HCT116 (cell line): ENCODE measurements at regions not wholly inside any gene's neighbourhood (a gene's known extent, or its start where the extent isn't known, plus 50 kb on each side); places are given as distances from the start of the nearest gene placed in this dataset.

Experiments
- CTCF ChIP-seq, 3 experiments: fragments of 200-600 bp in 1 of 3; sonication (generic) in 1 of 3; IDR thresholded peaks in 2 of 3; conservative IDR thresholded peaks in 1 of 3; 2 replicates each; pipeline ENCODE4 v1.5.1; 2012 to 2017; ENCODE audit warnings: low read depth in 2 of 3, low read length in 2 of 3, antibody characterized with exemption in 1 of 3, borderline replicate concordance in 1 of 3, control low read depth in 1 of 3, mild to moderate bottlenecking in 1 of 3, mixed read lengths in 1 of 3, mixed run types in 1 of 3, moderate library complexity in 1 of 3; ENCODE audit not compliant: insufficient read depth in 1 of 3
- JUND ChIP-seq: IDR thresholded peaks from 2 replicates; pipeline ENCODE4 v1.6.1; 2012
- POLR2A ChIP-seq: IDR thresholded peaks from 2 replicates; pipeline ENCODE4 v1.7.0; 2011; ENCODE audit warnings: borderline replicate concordance; ENCODE audit not compliant: insufficient read depth, insufficient read length; ENCODE audit errors: extremely low read depth
- POLR2AphosphoS5 ChIP-seq: IDR thresholded peaks from 2 replicates; pipeline ENCODE4 v1.6.1; 2011; ENCODE audit warnings: mild to moderate bottlenecking, low read depth, low read length, moderate library complexity
- RAD21 ChIP-seq: IDR thresholded peaks from 2 replicates; pipeline ENCODE4 v1.6.1; 2012; ENCODE audit warnings: low read depth, mild to moderate bottlenecking
- TCF7L2 ChIP-seq: IDR thresholded peaks from 2 replicates; pipeline ENCODE4 v1.7.0; 2011; ENCODE audit warnings: borderline replicate concordance, inconsistent platforms; ENCODE audit not compliant: insufficient read depth, insufficient read length; ENCODE audit errors: extremely low read depth

DNA sequence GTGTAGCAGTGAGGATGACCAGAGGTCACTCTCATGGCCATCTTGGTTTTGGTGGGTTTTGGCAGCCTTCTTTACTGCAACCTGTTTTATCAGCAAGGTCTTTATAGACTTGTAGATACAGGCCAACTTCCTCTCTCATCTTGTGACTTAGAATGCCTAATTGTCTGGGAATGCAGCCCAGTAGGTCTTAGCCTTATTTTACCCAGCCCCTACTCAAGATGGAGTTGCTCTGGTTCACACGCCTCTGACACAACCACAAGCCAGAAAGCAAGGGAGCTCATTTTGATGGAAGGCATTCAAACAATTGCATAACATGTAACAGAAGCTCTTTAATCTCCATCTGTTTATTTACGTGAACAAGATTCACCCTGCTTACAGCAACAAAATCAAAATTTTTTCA is 492.0 kb upstream of the SULF2 start:
- TF ChIP-seq JUND (no peak), CTCF (IDR thresholded peaks at IDR 0.05 in 2 of 3, conservative IDR thresholded peaks at IDR 0.05 in 1 of 3; ENCODE audit: borderline replicate concordance in 1 of 3, insufficient read depth in 1 of 3, low read depth in 2 of 3, low read length in 2 of 3) (no peak), POLR2A (no peak), RAD21 (no peak), POLR2AphosphoS5 (no peak), TCF7L2 (no peak)
